LHCN-M2 (cell line): ENCODE measurements at regions not wholly inside any gene's neighbourhood (a gene's known extent, or its start where the extent isn't known, plus 50 kb on each side); places are given as distances from the start of the nearest gene placed in this dataset.
A peak's percentile ranks its signal among the peaks of the same experiment; 100 is the strongest.
"Not testable (repeated sequence)": the region's sequence is repeated elsewhere in the genome, so short reads cannot be mapped to it uniquely, and the experiment has no call there.

ENCODE experiments used
- DNase-seq: peaks from one replicate; pipeline ENCODE4 v3.0.0-alpha.2; 2012; ENCODE audit warnings: low read depth

- DNase-seq, result no peak
Observed at GRCh38 chr5:127213231-127213630, 77.4 kb upstream of the MEGF10 start.

GRCh38 chr5:127216143-127216542 lies 74.5 kb upstream of the MEGF10 start:
- no peak for DNase-seq

- DNase-seq, result peak; percentile 58
Observed at GRCh38 chr5:127216898-127217675, 73.5 kb upstream of the MEGF10 start.

- DNase-seq, result not testable (repeated sequence)
Observed at GRCh38 chr5:127221936-127222335, 68.7 kb upstream of the MEGF10 start.

- DNase-seq, result not testable (repeated sequence)
Observed at GRCh38 chr5:127222571-127223156, 67.9 kb upstream of the MEGF10 start.

- no peak for DNase-seq
Observed at GRCh38 chr5:127223256-127223974, 67.2 kb upstream of the MEGF10 start.

GRCh38 chr5:127227881-127228280 lies 62.7 kb upstream of the MEGF10 start:
- DNase-seq, result no peak

- DNase-seq, result no peak
Observed at GRCh38 chr5:127228540-127229184, 61.9 kb upstream of the MEGF10 start.

GRCh38 chr5:127229185-127229889 lies 61.3 kb upstream of the MEGF10 start:
- DNase-seq, result peak; percentile 55

GRCh38 chr5:127231118-127231517 lies 59.5 kb upstream of the MEGF10 start:
- DNase-seq, result no peak

GRCh38 chr5:127233590-127233989 lies 57.0 kb upstream of the MEGF10 start:
- DNase-seq, result no peak

GRCh38 chr5:127235136-127235535 lies 55.5 kb upstream of the MEGF10 start:
- DNase-seq, result no peak

- DNase-seq, result no peak
Observed at GRCh38 chr5:127236254-127236653, 54.3 kb upstream of the MEGF10 start.
